GM23338 (cell line): ENCODE measurements at regions not wholly inside any gene's neighbourhood (a gene's known extent, or its start where the extent isn't known, plus 50 kb on each side); places are given as distances from the start of the nearest gene placed in this dataset.

Experiments
- ATAC-seq: fragments of 200-7000 bp; cut with Tn5 transposase; 3 replicates; pipeline ENCODE4 v1.9.1; 2020
- DNase-seq: peaks from one replicate; pipeline ENCODE4 v3.0.0-alpha.2; 2015; ENCODE audit warnings: low spot score
- H2AFZ ChIP-seq: fragments of 200-600 bp; sonication (generic); 2 replicates; pipeline ENCODE4 v1.8.0; 2016; ENCODE audit warnings: antibody characterized with exemption, mild to moderate bottlenecking, moderate library complexity
- H3F3A ChIP-seq: fragments of 200-600 bp; sonication (generic); replicated peaks from 2 replicates; pipeline ENCODE4 v1.8.0; 2017; ENCODE audit warnings: antibody characterized with exemption, mixed run types, low read depth
- H3K27ac ChIP-seq: fragments of 200-600 bp; sonication (generic); 2 replicates; pipeline ENCODE4 v1.6.1; 2016; ENCODE audit warnings: low read depth
- H3K27me3 ChIP-seq: fragments of 200-600 bp; sonication (generic); 2 replicates; pipeline ENCODE4 v1.8.0; 2016; ENCODE audit warnings: mild to moderate bottlenecking, mixed run types, moderate library complexity; ENCODE audit not compliant: insufficient read depth
- H3K36me3 ChIP-seq: fragments of 200-600 bp; sonication (generic); 2 replicates; pipeline ENCODE4 v1.8.0; 2016; ENCODE audit warnings: mild to moderate bottlenecking; ENCODE audit not compliant: insufficient read depth
- H3K4me1 ChIP-seq: fragments of 200-600 bp; sonication (generic); 2 replicates; pipeline ENCODE4 v1.8.0; 2016; ENCODE audit warnings: mild to moderate bottlenecking, moderate library complexity; ENCODE audit not compliant: insufficient read depth
- H3K4me2 ChIP-seq: fragments of 200-600 bp; sonication (generic); 2 replicates; pipeline ENCODE4 v1.7.1; 2017; ENCODE audit warnings: mixed run types
- H3K4me3 ChIP-seq: fragments of 200-600 bp; sonication (generic); 2 replicates; pipeline ENCODE4 v1.6.1; 2016; ENCODE audit warnings: mixed run types
- H3K79me2 ChIP-seq: fragments of 200-600 bp; sonication (generic); replicated peaks from 2 replicates; pipeline ENCODE4 v1.8.0; 2017; ENCODE audit warnings: mild to moderate bottlenecking; ENCODE audit not compliant: insufficient read depth
- H3K9me2 ChIP-seq: fragments of 200-600 bp; sonication (generic); 2 replicates; pipeline ENCODE4 v1.8.0; 2017; ENCODE audit not compliant: insufficient read depth
- H4K20me1 ChIP-seq: fragments of 200-600 bp; sonication (generic); replicated peaks from 2 replicates; pipeline ENCODE4 v1.8.0; 2017; ENCODE audit warnings: mild to moderate bottlenecking; ENCODE audit not compliant: insufficient read depth
- H3K27ac Mint-ChIP-seq: 2 replicates; pipeline ENCODE4 v1.8.0; 2020; ENCODE audit warnings: inconsistent platforms, mild to moderate bottlenecking, moderate library complexity, mixed read lengths
- H3K27me3 Mint-ChIP-seq: 3 replicates; pipeline ENCODE4 v1.8.0; 2022; ENCODE audit warnings: low read depth, mild to moderate bottlenecking, moderate library complexity, mixed read lengths, inconsistent platforms; ENCODE audit not compliant: insufficient read depth, poor library complexity
- H3K36me3 Mint-ChIP-seq: 3 replicates; pipeline ENCODE4 v1.8.0; 2021; ENCODE audit warnings: low read depth, mild to moderate bottlenecking, inconsistent platforms, moderate library complexity, mixed read lengths
- H3K4me1 Mint-ChIP-seq: 3 replicates; pipeline ENCODE4 v1.8.0; 2020; ENCODE audit warnings: mild to moderate bottlenecking, inconsistent platforms, mixed read lengths
- H3K4me3 Mint-ChIP-seq: 3 replicates; pipeline ENCODE4 v1.8.0; 2021; ENCODE audit warnings: moderate library complexity, mild to moderate bottlenecking, inconsistent platforms, mixed read lengths
- H3K9me3 Mint-ChIP-seq: 3 replicates; pipeline ENCODE4 v1.8.0; 2020; ENCODE audit warnings: moderate library complexity, mild to moderate bottlenecking, inconsistent platforms, mixed read lengths
- CREB1 ChIP-seq: fragments of 250-450 bp; sonication (Bioruptor Pico); IDR thresholded peaks from 2 replicates; pipeline ENCODE4 v1.5.0; 2020; ENCODE audit warnings: low read depth, mild to moderate bottlenecking, moderate library complexity
- CTCF ChIP-seq, 2 experiments: fragments of 200-600 bp in 1 of 2; sonication (generic) in 1 of 2; conservative IDR thresholded peaks; 2 replicates each; pipeline versions ENCODE4 v1.5.1 to v1.6.1; 2016 to 2017; ENCODE audit warnings: antibody characterized with exemption in 2 of 2, low read depth in 2 of 2, mild to moderate bottlenecking in 2 of 2, moderate library complexity in 1 of 2
- STAT1 ChIP-seq: IDR thresholded peaks from one replicate; pipeline ENCODE4 v1.6.1; 2016; ENCODE audit warnings: antibody characterized with exemption; ENCODE audit not compliant: unreplicated experiment
- ZNF462 ChIP-seq: fragments of 250-450 bp; sonication (Bioruptor Pico); IDR thresholded peaks from 2 replicates; pipeline ENCODE4 v1.5.0; 2020; ENCODE audit warnings: mild to moderate bottlenecking, moderate library complexity

GRCh38 chr4:99763635-99764101, 53.0 kb upstream of the DAPP1 start:
- H3K27ac Mint-ChIP-seq = no peak overlapping the region
- TF ChIP-seq CREB1 (CRISPR knock-in tag) = no peak
- TF ChIP-seq ZNF462 = no peak
- TF ChIP-seq STAT1 = no peak

GRCh38 chr4:99762728-99763127, 53.9 kb upstream of the DAPP1 start:
- Histone ChIP-seq H3F3A (no peaks in the 10 kb centered on the region), H3K79me2 (no peaks in the 10 kb centered on the region), H3K4me3 (no peak overlapping the region), H4K20me1 (no peaks in the 10 kb centered on the region), H3K9me2 (peaks cover 5% of the 10 kb centered on the region; the same call in 1 of the 2 replicates), H3K27ac (no peak overlapping the region), H3K4me2 (no peak overlapping the region), H2AFZ (no peak overlapping the region), H3K27me3 (no peaks in the 10 kb centered on the region), H3K36me3 (no peaks in the 10 kb centered on the region; the same call in 1 of the 2 replicates), H3K4me1 (no peaks in the 10 kb centered on the region)
- Mint-ChIP-seq H3K36me3 (no peaks in the 10 kb centered on the region), H3K4me1 (no peaks in the 10 kb centered on the region), H3K27me3 (peaks cover 3% of the 10 kb centered on the region), H3K27ac (no peak overlapping the region), H3K9me3 (peaks cover 8% of the 10 kb centered on the region; the same call in 2 of the 3 replicates), H3K4me3 (no peak overlapping the region)
- DNase-seq = no peak
- ATAC-seq = no peak
- TF ChIP-seq CREB1 (CRISPR knock-in tag) (no peak), CTCF (conservative IDR thresholded peaks at IDR 0.05; ENCODE audit: low read depth in 2 of 2) (no peak), ZNF462 (no peak)

More at GRCh38 chr4:99763635-99764101, 53.0 kb upstream of the DAPP1 start:
- ATAC-seq = no peak
- Histone ChIP-seq H3K9me2 (peaks cover 5% of the 10 kb centered on the region; the same call in 1 of the 2 replicates), H3K27me3 (no peaks in the 10 kb centered on the region), H2AFZ (no peak overlapping the region), H3K4me1 (no peaks in the 10 kb centered on the region), H3K4me3 (no peak overlapping the region), H3K4me2 (no peak overlapping the region), H3F3A (no peaks in the 10 kb centered on the region), H3K36me3 (no peaks in the 10 kb centered on the region; the same call in 1 of the 2 replicates), H4K20me1 (no peaks in the 10 kb centered on the region), H3K79me2 (no peaks in the 10 kb centered on the region), H3K27ac (no peak overlapping the region)
- Mint-ChIP-seq H3K27me3 (peaks cover 1% of the 10 kb centered on the region), H3K4me3 (no peak overlapping the region), H3K9me3 (peaks cover 8% of the 10 kb centered on the region; the same call in 2 of the 3 replicates), H3K4me1 (no peaks in the 10 kb centered on the region), H3K36me3 (no peaks in the 10 kb centered on the region)
- DNase-seq = no peak
